Psoas muscle (tissue), 7 donors: ENCODE measurements at regions not wholly inside any gene's neighbourhood (a gene's known extent, or its start where the extent isn't known, plus 50 kb on each side); places are given as distances from the start of the nearest gene placed in this dataset.

Experiments
- ATAC-seq, 4 donors: fragments of 200-7000 bp; cut with Tn5 transposase; one replicate each; pipeline ENCODE4 v1.9.1; 2020; ENCODE audit warnings: moderate library complexity in 3 of 4, mild to moderate bottlenecking in 2 of 4
- DNase-seq, 2 donors: peaks; one replicate each; pipeline ENCODE4 v3.0.0-alpha.2; 2020
- H3K27ac ChIP-seq: fragments of 200-600 bp; one replicate; pipeline ENCODE4 v1.8.0; 2022
- H3K27me3 ChIP-seq, 3 donors: fragments of 200-600 bp in 1 of 3; one replicate each; pipeline versions ENCODE4 v1.6.1 to v1.8.0; 2013 to 2022; ENCODE audit warnings: low read length in 2 of 3, mild to moderate bottlenecking in 2 of 3, moderate library complexity in 1 of 3; ENCODE audit not compliant: insufficient read depth in 3 of 3
- H3K36me3 ChIP-seq, 2 donors: fragments of 200-600 bp in 1 of 2; one replicate each; pipeline versions ENCODE4 v1.6.1 to v1.8.0; 2013 to 2022; ENCODE audit warnings: low read depth in 1 of 2, mild to moderate bottlenecking in 1 of 2, moderate library complexity in 1 of 2; ENCODE audit not compliant: insufficient read depth in 1 of 2
- H3K4me1 ChIP-seq: fragments of 200-600 bp; one replicate; pipeline ENCODE4 v1.8.0; 2022
- H3K4me3 ChIP-seq: fragments of 200-600 bp; one replicate; pipeline ENCODE4 v1.8.0; 2022; ENCODE audit warnings: mild to moderate bottlenecking
- H3K9me3 ChIP-seq: fragments of 200-600 bp; one replicate; pipeline ENCODE4 v1.8.0; 2022
- CTCF ChIP-seq: fragments of 200-600 bp; IDR thresholded peaks from one replicate; pipeline ENCODE4 v1.8.0; 2022; ENCODE audit warnings: antibody characterized with exemption
- WGBS, 3 donors: extraction: QIAGEN DNeasy Blood & Tissue Kit; methylation state at CpG; one replicate each; pipeline versions ENCODE4 v1.1.6 to v1.1.7; 2013; 5-methylcytosine and 5-hydroxymethylcytosine counted together
- intact Hi-C, 2 donors: fragments of 100-400 bp; cut with DNase I; formaldehyde crosslinking; loops; one replicate each; pipeline versions ENCODE4 v1.11.0 to v1.14.2; 2022
- donor health status: healthy with polysubstance abuse.
- donor health status: DM: no; HTN: no; CAD: no; lungs with moderate emphysema.
- donor health status: Bipolar disorder and iron deficiency.
- donor health status: healthy.
- donor health status: DM: yes; HTN: yes; CAD: no.
- donor health status: DM: no; HTN: no; CAD: no.
- donor health status: DM: yes; HTN: yes; CAD: no.

GRCh38 chr6:156598071-156598854 lies 178.9 kb upstream of the ARID1B start:
- H3K27ac ChIP-seq, result no peak overlapping the region
- no peaks in the 10 kb centered on the region for H3K36me3 ChIP-seq
- H3K4me1 ChIP-seq, result no peaks in the 10 kb centered on the region
- H3K4me3 ChIP-seq, result no peak overlapping the region
- H3K27me3 ChIP-seq, result peaks cover 0 to 2% (median 2%) of the 10 kb centered on the region in 3 donors
- no peak for TF ChIP-seq CTCF
- intact Hi-C loops, result no loop called here
- ATAC-seq (no peak), DNase-seq (no peak)
- WGBS, 3 donors, result 52 to 56% (median 53%) methylated on average over 22 of the region's 22 CpGs
- H3K9me3 ChIP-seq, result no peaks in the 10 kb centered on the region

- H3K9me3 ChIP-seq, result no peaks in the 10 kb centered on the region
- no peaks in the 10 kb centered on the region for H3K36me3 ChIP-seq
- 70 to 80% (median 74%) methylated on average over 5 of the region's 5 CpGs for WGBS, 3 donors
- H3K4me3 ChIP-seq, result no peak overlapping the region
- ATAC-seq (no peak), DNase-seq (no peak)
- H3K27me3 ChIP-seq, result peaks cover 0 to 2% (median 2%) of the 10 kb centered on the region in 3 donors
- H3K4me1 ChIP-seq, result no peaks in the 10 kb centered on the region
- no peak overlapping the region for H3K27ac ChIP-seq
- intact Hi-C loops, result no loop called here
- no peak for TF ChIP-seq CTCF
Measured at GRCh38 chr6:156597095-156597494, 180.1 kb upstream of the ARID1B start.

GRCh38 chr6:156595476-156595875 lies 181.7 kb upstream of the ARID1B start:
- intact Hi-C loops, result no loop called here
- no peak for ATAC-seq

GRCh38 chr6:156593893-156594292 lies 183.3 kb upstream of the ARID1B start:
- H3K27me3 ChIP-seq, result peaks cover 0 to 2% (median 2%) of the 10 kb centered on the region in 3 donors
- no peak for TF ChIP-seq CTCF
- no peak overlapping the region for H3K27ac ChIP-seq
- ATAC-seq (no peak), DNase-seq (no peak)
- intact Hi-C loops, result loop anchor here in 1 of 2 donors (1.0 kb wide), 1 partner anchor 15 kb away; no protein-coding TSS in a partner anchor
- no peaks in the 10 kb centered on the region for H3K4me1 ChIP-seq
- H3K4me3 ChIP-seq, result no peak overlapping the region
- no peaks in the 10 kb centered on the region for H3K36me3 ChIP-seq
- no peaks in the 10 kb centered on the region for H3K9me3 ChIP-seq
- WGBS, 3 donors, result 63 to 69% (median 64%) methylated on average over 3 of the region's 3 CpGs

More at GRCh38 chr6:156595476-156595875, 181.7 kb upstream of the ARID1B start:
- Histone ChIP-seq H3K36me3 (no peaks in the 10 kb centered on the region), H3K27me3 (peaks cover 0 to 2% (median 2%) of the 10 kb centered on the region in 3 donors), H3K27ac (no peak overlapping the region), H3K9me3 (no peaks in the 10 kb centered on the region), H3K4me1 (no peaks in the 10 kb centered on the region), H3K4me3 (no peak overlapping the region)
- DNase-seq, result no peak
- 93 to 97% (median 94%) methylated on average over 3 of the region's 3 CpGs for WGBS, 3 donors
- no peak for TF ChIP-seq CTCF
